ENCODE measurements at regions not wholly inside any gene's neighbourhood (a gene's known extent, or its start where the extent isn't known, plus 50 kb on each side); places are given as distances from the start of the nearest gene placed in this dataset.
"Not testable (repeated sequence)": the region's sequence is repeated elsewhere in the genome, so short reads cannot be mapped to it uniquely, and the experiment has no call there.

DNA sequence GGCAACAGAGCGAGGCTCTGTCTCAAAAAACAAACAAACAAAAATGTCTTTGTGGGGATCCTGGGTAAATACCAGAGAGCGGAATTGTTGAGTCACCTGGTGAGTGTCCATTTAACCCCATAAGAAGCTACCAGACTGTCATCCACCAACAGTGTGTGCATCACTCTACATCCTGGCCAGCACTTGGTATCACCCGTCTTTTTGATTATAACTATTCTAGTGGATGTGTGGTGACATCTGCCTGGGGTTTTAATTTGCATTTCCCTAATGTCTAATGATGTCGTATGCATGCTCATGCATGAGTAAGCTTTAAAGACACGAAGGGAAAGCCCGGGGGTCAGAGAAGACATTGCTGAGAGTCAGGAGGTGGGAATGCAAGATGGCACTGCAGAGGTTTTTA is 126.7 kb upstream of the MRI1 start:
- H3K4me3 ChIP-seq, result no peak overlapping the region
- H3K4me1 ChIP-seq, result no peaks in the 10 kb centered on the region
- TF ChIP-seq, protein P1, sequence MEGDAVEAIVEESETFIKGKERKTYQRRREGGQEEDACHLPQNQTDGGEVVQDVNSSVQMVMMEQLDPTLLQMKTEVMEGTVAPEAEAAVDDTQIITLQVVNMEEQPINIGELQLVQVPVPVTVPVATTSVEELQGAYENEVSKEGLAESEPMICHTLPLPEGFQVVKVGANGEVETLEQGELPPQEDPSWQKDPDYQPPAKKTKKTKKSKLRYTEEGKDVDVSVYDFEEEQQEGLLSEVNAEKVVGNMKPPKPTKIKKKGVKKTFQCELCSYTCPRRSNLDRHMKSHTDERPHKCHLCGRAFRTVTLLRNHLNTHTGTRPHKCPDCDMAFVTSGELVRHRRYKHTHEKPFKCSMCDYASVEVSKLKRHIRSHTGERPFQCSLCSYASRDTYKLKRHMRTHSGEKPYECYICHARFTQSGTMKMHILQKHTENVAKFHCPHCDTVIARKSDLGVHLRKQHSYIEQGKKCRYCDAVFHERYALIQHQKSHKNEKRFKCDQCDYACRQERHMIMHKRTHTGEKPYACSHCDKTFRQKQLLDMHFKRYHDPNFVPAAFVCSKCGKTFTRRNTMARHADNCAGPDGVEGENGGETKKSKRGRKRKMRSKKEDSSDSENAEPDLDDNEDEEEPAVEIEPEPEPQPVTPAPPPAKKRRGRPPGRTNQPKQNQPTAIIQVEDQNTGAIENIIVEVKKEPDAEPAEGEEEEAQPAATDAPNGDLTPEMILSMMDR (IDR thresholded peaks at IDR 0.05), result no peak
- TF ChIP-seq POLR2A (IDR thresholded peaks at IDR 0.05) (no peak), EP300 (IDR thresholded peaks at IDR 0.05) (no peak), POLR2AphosphoS5 (IDR thresholded peaks at IDR 0.05) (no peak)
- DNase-seq (no peak), ATAC-seq (ENCODE audit: low FRiP score in 2 of 2) (no peak)
- no peaks in the 10 kb centered on the region for H3K9me3 ChIP-seq
- no peak overlapping the region for H3K27ac ChIP-seq
- H3K27me3 ChIP-seq, result no peaks in the 10 kb centered on the region
- 82 to 87% methylated on average over 6 of the region's 6 CpGs for WGBS, 2 donors
- no peaks in the 10 kb centered on the region for H3K36me3 ChIP-seq

DNA sequence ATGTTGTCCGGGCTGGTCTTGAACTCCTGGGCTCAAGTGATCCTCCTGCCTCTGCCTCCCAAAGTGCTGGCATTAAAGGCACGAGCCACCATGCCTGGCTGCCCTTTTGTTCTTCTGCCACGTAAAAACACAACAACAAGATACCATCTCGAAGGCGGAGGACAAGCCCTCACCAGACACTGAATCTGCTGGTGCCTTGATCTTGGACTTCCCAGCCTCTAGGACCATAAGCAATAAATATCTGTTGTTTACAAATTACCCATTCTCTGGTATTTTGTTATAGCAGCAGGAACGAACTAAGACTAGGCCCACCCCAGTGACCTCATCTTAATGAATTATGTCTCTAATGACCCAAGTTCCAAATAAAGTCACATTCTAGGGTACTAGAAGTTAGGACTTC is 128.4 kb upstream of the CACNA1A start:
- H3K4me3 ChIP-seq, result no peak overlapping the region
- no peaks in the 10 kb centered on the region for H3K9me3 ChIP-seq
- no peak overlapping the region for H3K27ac ChIP-seq
- WGBS, 2 donors, result 87% methylated on average over 6 of the region's 6 CpGs
- no peak for TF ChIP-seq POLR2A (IDR thresholded peaks at IDR 0.05)
- no peak for TF ChIP-seq EP300 (IDR thresholded peaks at IDR 0.05)
- TF ChIP-seq, protein P1 (IDR thresholded peaks at IDR 0.05), result no peak
- no peak for TF ChIP-seq POLR2AphosphoS5 (IDR thresholded peaks at IDR 0.05)
- no peaks in the 10 kb centered on the region for H3K4me1 ChIP-seq
- no peak for DNase-seq
- H3K36me3 ChIP-seq, result no peaks in the 10 kb centered on the region
- no peaks in the 10 kb centered on the region for H3K27me3 ChIP-seq
- ATAC-seq (ENCODE audit: low FRiP score in 2 of 2), result no peak

DNA sequence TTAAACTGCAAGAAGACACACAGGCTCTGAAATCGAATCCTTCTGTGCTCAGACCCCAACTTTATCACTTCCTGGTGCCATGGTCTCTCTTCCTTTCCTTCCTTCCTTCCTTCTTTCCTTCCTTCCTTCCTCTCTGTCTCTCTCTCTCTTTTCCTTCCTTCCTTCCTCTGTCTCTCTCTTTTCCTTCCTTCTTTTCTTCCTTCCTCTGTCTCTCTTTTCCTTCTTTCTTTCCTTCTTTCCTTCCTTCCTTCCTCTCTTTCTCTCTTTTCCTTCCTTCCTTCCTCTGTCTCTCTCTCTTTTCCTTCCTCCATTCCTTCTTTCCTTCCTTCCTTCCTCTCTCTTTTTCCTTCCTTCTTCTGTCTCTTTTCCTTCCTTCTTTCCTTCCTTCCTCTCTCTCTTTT is 127.2 kb upstream of the CACNA1A start:
- Histone ChIP-seq H3K27me3 (no peaks in the 10 kb centered on the region), H3K27ac (no peak overlapping the region), H3K36me3 (no peaks in the 10 kb centered on the region), H3K4me1 (no peaks in the 10 kb centered on the region), H3K9me3 (no peaks in the 10 kb centered on the region), H3K4me3 (no peak overlapping the region)
- TF ChIP-seq, protein P1 (IDR thresholded peaks at IDR 0.05), result no peak
- TF ChIP-seq POLR2AphosphoS5 (IDR thresholded peaks at IDR 0.05), result no peak
- no peak for TF ChIP-seq EP300 (IDR thresholded peaks at IDR 0.05)
- DNase-seq, result no peak
- 47 to 62% methylated on average over 1 of the region's 1 CpG for WGBS, 2 donors
- ATAC-seq (ENCODE audit: low FRiP score in 2 of 2), result no peak

DNA sequence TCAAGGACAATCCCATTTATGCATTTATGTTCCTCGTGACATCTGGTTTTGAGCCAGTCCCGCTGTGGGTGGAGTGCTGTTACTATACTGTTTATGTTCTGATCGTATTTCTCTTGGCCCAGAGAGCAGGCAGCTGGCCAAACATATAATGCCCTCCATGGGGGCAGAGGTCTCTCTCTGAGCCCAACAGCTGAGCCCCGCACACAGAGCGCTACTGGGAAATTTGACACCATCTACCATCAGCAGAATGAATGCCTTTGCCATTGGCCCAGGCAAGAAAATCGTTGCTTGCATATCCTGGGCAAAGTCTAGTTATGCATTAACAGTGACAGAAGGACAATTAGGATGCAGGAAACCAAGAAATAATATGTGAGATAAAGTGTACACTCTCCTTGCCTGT is 126.8 kb upstream of the CACNA1A start:
- TF ChIP-seq, protein P1 (IDR thresholded peaks at IDR 0.05), result no peak
- TF ChIP-seq EP300 (IDR thresholded peaks at IDR 0.05), result no peak
- TF ChIP-seq POLR2A (IDR thresholded peaks at IDR 0.05), result no peak
- TF ChIP-seq POLR2AphosphoS5 (IDR thresholded peaks at IDR 0.05), result no peak
- no peak for DNase-seq
- WGBS, 2 donors, result 8 to 14% methylated on average over 6 of the region's 6 CpGs

DNA sequence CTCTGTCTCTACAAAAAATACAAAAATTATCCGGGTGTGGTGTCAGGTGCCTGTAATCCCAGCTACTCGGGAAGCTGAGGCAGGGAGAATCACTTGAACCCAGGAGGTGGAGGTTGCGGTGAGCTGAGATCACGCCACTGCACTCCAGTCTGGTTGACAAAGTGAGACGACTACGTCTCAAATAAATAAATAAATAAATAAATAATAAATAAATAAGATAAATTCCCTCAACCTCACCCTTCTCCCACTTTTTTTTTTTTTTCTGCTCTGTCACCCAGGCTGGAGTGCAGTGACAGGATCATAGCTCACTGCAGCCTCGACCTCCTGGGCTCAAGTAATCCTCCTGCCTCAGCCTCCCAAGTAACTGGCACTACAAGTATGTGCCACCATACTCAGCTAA is 125.9 kb upstream of the CACNA1A start:
- ATAC-seq (ENCODE audit: low FRiP score in 2 of 2); H3K9me3 ChIP-seq: not testable (repeated sequence)
- WGBS, 2 donors, result 90 to 92% methylated on average over 7 of the region's 7 CpGs

More for the DNA sequence above, 126.8 kb upstream of the CACNA1A start:
- no peak for ATAC-seq (ENCODE audit: low FRiP score in 2 of 2)
- H3K4me3 ChIP-seq, result no peak overlapping the region
- no peak overlapping the region for H3K27ac ChIP-seq
- H3K27me3 ChIP-seq, result no peaks in the 10 kb centered on the region
- no peaks in the 10 kb centered on the region for H3K36me3 ChIP-seq
- no peaks in the 10 kb centered on the region for H3K9me3 ChIP-seq
- H3K4me1 ChIP-seq, result no peaks in the 10 kb centered on the region

More for the DNA sequence above, 125.9 kb upstream of the CACNA1A start:
- not testable (repeated sequence) for H3K4me3 ChIP-seq, DNase-seq, H3K36me3 ChIP-seq, H3K4me1 ChIP-seq, H3K27me3 ChIP-seq, H3K27ac ChIP-seq
